C4-2B (cell line): ENCODE measurements at regions not wholly inside any gene's neighbourhood (a gene's known extent, or its start where the extent isn't known, plus 50 kb on each side); places are given as distances from the start of the nearest gene placed in this dataset.

Source experiments
- CTCF ChIP-seq: fragments of 450-650 bp; conservative IDR thresholded peaks from 2 replicates; pipeline ENCODE4 v1.5.1; 2017; ENCODE audit warnings: mild to moderate bottlenecking
- ZFX ChIP-seq: fragments of 450-650 bp; IDR thresholded peaks from 2 replicates; pipeline ENCODE4 v1.6.1; 2017

DNA sequence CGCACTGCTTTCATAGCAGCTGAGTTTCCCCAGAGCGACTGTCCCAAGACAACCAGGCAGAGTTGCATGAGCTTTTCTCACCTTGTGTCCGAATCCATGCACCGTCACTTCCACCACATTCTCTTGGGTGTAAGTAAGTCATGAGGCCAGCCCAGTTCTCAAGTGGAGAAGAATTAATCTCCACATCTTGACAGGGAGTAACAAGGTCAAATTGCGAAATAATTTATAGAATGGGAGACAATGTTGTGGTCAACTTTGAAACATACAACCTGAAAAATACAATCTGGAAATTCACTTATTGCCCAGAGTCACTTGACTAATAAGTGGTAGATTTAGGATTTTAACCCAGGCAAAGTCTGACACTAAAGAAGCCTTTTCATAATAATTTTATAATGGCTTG, 123.7 kb downstream of the UFM1 start:
- TF ChIP-seq CTCF (no peak), ZFX (no peak)
